ENCODE measurements at regions not wholly inside any gene's neighbourhood (a gene's known extent, or its start where the extent isn't known, plus 50 kb on each side); places are given as distances from the start of the nearest gene placed in this dataset.
A peak's percentile ranks its signal among the peaks of the same experiment; 100 is the strongest.

DNA sequence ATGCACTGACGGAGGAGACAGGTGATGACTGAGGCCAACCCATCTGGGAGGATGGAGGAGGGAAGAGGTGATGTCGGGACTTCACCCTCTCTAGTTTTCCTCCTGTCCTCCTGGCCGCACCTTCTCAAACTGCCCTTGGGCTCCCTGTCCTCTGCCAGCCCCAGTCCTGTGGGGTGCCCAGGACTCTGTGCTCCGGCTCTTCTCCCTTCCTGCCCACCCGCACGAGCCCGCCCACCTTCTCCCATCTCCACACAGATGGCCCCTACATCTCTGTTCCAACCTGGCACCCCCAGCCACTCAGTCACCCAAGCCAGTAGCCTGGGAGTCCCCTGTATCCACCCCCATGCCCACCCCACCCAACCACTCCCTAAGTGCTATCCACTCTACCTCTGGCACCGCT lies 206.7 kb upstream of the LINGO1 start:
- DNase-seq (ENCODE audit: insufficient read length, low spot score) (no peak), FAIRE-seq (no peak)
- TF ChIP-seq CTCF (IDR thresholded peaks at IDR 0.05; ENCODE audit: insufficient read depth, missing control alignments): no peak

GRCh38 chr15:77838595-77838994 lies 205.9 kb upstream of the LINGO1 start:
- DNase-seq (ENCODE audit: insufficient read length, low spot score) (no peak), FAIRE-seq (no peak)
- no peak for TF ChIP-seq CTCF (IDR thresholded peaks at IDR 0.05; ENCODE audit: insufficient read depth, missing control alignments)

DNA sequence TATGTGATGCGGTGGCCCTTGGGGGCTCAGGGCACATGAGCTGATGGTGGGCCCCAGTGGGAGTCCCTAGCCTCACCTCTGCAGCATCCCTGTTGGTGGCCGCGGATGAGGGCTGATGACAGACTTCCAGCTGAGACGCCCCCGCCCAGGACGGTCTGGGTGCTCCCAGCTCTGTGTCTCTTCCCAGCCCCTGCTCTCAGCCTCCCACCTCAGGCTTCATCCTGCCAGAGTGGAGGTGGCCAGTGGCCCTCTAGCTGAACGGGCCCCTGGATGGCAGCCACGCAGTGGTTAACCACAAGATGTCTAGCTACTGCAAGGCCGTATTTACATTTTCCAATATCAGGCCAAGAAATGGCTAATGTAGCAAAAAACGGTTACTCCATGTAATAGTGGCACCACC lies 205.3 kb upstream of the LINGO1 start:
- DNase-seq (ENCODE audit: insufficient read length, low spot score) (no peak), FAIRE-seq (no peak)
- no peak for TF ChIP-seq CTCF (IDR thresholded peaks at IDR 0.05; ENCODE audit: insufficient read depth, missing control alignments)

DNA sequence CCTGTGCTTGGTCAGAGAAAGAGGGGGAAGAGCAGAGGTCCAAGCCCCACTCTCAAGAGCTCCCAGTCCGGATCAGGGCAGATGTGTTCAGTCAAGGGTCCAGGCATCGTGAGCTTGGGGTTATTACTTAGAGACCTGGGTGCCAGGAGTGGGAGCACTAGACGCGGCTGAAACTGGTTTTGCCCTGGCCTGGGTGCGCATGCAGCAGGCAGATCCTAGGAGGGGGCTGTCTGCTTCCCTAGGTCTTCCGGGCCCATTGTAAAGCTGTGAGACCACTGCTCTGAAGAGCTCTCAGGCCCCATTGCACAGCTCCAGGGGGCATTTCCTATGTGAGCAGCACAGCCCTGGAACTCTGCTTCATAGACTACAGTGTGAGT lies 204.9 kb upstream of the LINGO1 start:
- TF ChIP-seq CTCF (IDR thresholded peaks at IDR 0.05; ENCODE audit: insufficient read depth, missing control alignments): no peak
- FAIRE-seq (no peak), DNase-seq (ENCODE audit: insufficient read length, low spot score) (no peak)

GRCh38 chr15:77836906-77837648 lies 204.4 kb upstream of the LINGO1 start:
- no peak for FAIRE-seq
- TF ChIP-seq CTCF (IDR thresholded peaks at IDR 0.05; ENCODE audit: insufficient read depth, missing control alignments): no peak
- no peak for DNase-seq (ENCODE audit: insufficient read length, low spot score)

DNA sequence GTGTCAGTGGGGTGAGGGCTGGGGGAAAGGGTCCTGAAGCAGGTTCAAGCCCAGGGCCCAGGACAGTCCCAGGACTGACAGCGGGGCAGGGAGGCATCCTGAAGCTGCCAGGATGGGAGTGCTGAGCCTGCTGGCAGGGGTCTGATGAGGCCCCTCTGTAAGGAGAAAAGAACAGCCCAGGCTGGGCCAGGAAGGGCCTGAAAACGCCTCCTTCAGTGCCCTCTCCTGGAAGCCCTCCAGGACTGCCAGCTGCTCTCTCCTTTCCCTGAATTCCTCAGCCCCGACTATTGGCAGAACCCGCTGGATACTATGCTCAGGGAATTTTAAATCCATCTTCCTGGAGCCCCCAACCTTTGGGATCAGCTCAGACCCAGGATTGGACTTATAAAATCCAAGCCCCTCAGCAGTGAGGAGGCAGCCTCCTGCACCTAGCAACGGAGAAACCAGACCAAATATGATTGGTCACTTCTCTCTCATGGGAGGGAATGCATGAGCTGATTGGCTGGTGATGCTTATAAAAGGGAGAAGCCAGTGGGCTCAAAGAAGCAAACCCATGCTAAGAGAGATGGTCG lies 203.5 kb upstream of the LINGO1 start:
- TF ChIP-seq CTCF (IDR thresholded peaks at IDR 0.05; ENCODE audit: insufficient read depth, missing control alignments): no peak
- FAIRE-seq (no peak), DNase-seq (ENCODE audit: insufficient read length, low spot score) (peak; percentile 66)

DNA sequence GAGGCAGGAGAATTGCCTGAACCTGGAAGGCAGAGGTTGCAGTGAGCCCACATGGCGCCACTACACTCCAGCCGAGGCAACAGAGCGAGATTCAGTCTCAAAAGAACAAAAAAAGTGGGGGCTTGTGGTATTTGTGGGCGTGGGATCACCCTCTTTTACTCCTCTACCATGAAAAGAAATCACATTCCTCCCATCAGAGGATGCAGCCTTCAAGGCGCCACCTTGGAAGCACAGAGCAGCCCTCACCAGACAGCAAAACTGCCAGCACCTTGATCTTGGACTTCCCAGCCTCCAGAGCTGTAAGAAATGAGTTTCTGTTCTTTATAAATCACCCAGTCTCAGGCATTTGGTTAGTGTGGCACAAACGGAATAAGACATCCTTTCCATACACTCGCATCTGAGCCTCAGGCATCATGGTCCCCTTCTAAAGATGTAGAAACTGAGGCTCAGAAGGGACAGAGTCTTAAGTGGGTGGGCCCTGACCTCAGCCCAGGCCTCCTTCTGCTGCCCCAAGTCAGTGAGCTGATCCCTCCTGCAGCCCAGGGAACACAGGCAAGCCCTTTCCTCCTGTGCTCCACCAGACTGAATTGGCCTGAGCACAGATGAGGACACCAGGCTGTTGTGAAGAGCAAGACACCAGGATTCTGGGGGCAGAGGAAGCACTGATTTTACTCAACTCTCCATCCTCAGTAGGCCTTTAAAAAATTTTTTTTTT lies 201.7 kb upstream of the LINGO1 start:
- DNase-seq (ENCODE audit: insufficient read length, low spot score) (no peak), FAIRE-seq (no peak)
- no peak for TF ChIP-seq CTCF (IDR thresholded peaks at IDR 0.05; ENCODE audit: insufficient read depth, missing control alignments)

Data from D721Med (cell line).